DMS153 treated with DMSO at 0.1 percent for 48 hours (cell line): ENCODE measurements at regions not wholly inside any gene's neighbourhood (a gene's known extent, or its start where the extent isn't known, plus 50 kb on each side); places are given as distances from the start of the nearest gene placed in this dataset.
"Not testable (repeated sequence)": the region's sequence is repeated elsewhere in the genome, so short reads cannot be mapped to it uniquely, and the experiment has no call there.

ENCODE experiments used
- DNase-seq: peaks from one replicate; lab custom pipeline; 2025; ENCODE audit not compliant: unreplicated experiment; lab: John Stamatoyannopoulos, UW

GRCh38 chr7:153076289-153076688, 316.7 kb downstream of the ACTR3B start:
- not testable (repeated sequence) for DNase-seq

- no peak for DNase-seq
Measured at GRCh38 chr7:153081496-153081895, 321.9 kb downstream of the ACTR3B start.

- DNase-seq, result no peak
Measured at GRCh38 chr7:153084278-153084677, 324.7 kb downstream of the ACTR3B start.

GRCh38 chr7:153087498-153087897, 327.9 kb downstream of the ACTR3B start:
- no peak for DNase-seq

- no peak for DNase-seq
Measured at GRCh38 chr7:153088601-153089000, 329.0 kb downstream of the ACTR3B start.

GRCh38 chr7:153090209-153090608, 330.7 kb downstream of the ACTR3B start:
- no peak for DNase-seq

GRCh38 chr7:153090764-153091163, 331.2 kb downstream of the ACTR3B start:
- DNase-seq, result no peak

GRCh38 chr7:153091477-153091876, 331.9 kb downstream of the ACTR3B start:
- DNase-seq, result no peak

- no peak for DNase-seq
Measured at GRCh38 chr7:153097511-153098201, 338.1 kb downstream of the ACTR3B start.

- no peak for DNase-seq
Measured at GRCh38 chr7:153099235-153099634, 339.7 kb downstream of the ACTR3B start.

- no peak for DNase-seq
Measured at GRCh38 chr7:153100691-153101237, 341.2 kb downstream of the ACTR3B start.

GRCh38 chr7:153103202-153103601, 343.6 kb downstream of the ACTR3B start:
- no peak for DNase-seq

- no peak for DNase-seq
Measured at GRCh38 chr7:153107826-153108225, 348.3 kb downstream of the ACTR3B start.

GRCh38 chr7:153109566-153109965, 350.0 kb downstream of the ACTR3B start:
- DNase-seq, result no peak

GRCh38 chr7:153110606-153111005, 351.1 kb downstream of the ACTR3B start:
- no peak for DNase-seq

GRCh38 chr7:153122255-153122654, 362.7 kb downstream of the ACTR3B start:
- DNase-seq, result not testable (repeated sequence)

GRCh38 chr7:153130052-153130451, 370.5 kb downstream of the ACTR3B start:
- DNase-seq, result no peak

- no peak for DNase-seq
Measured at GRCh38 chr7:153151766-153152165, 392.2 kb downstream of the ACTR3B start.

- no peak for DNase-seq
Measured at GRCh38 chr7:153152801-153153422, 393.4 kb downstream of the ACTR3B start.

- no peak for DNase-seq
Measured at GRCh38 chr7:153158149-153158548, 398.6 kb downstream of the ACTR3B start.

GRCh38 chr7:153170287-153170686, 410.7 kb downstream of the ACTR3B start:
- DNase-seq, result no peak

GRCh38 chr7:153185936-153186335, 426.4 kb downstream of the ACTR3B start:
- no peak for DNase-seq
